ENCODE measurements at regions not wholly inside any gene's neighbourhood (a gene's known extent, or its start where the extent isn't known, plus 50 kb on each side); places are given as distances from the start of the nearest gene placed in this dataset.

DNA sequence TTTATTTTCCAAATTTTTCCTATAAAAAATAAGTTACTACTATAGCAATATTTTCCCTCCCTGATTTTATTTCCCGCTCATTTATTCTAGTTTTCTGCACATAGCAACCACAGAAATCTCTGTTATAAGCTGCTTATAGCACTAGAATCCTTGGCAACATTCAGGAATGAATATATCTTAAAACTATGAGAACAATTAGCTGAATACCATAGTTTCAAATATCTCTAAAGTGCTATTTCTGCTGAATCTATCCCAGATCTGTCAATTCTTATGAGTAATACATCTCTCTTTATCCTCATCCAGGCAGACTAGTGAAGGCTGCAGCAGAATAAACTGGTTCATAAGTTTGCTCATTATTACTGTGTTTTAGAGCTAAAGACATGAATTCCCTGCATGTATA is 622.9 kb upstream of the DIPK2B start:
- no peak for DNase-seq (ENCODE audit: low read depth)

DNA sequence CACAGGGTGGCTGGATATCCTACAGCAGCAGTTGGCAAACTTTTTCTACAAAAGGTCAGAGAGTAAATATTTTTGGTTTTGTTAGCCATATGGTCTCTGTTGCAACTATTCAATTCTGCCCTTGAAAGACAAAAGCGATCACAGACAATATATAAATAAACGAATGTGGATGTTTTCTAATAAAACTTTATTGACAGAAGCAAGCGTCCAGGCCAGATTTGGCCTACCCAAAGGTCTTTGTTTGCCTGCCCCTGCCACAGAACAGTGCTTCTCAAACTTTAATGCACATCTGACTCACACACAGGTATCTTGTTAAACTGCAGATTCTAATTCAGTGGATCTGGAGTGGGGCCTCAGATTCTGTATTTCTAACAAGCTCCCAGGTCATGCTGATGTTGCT is 621.4 kb upstream of the DIPK2B start:
- DNase-seq (ENCODE audit: low read depth) = no peak

DNA sequence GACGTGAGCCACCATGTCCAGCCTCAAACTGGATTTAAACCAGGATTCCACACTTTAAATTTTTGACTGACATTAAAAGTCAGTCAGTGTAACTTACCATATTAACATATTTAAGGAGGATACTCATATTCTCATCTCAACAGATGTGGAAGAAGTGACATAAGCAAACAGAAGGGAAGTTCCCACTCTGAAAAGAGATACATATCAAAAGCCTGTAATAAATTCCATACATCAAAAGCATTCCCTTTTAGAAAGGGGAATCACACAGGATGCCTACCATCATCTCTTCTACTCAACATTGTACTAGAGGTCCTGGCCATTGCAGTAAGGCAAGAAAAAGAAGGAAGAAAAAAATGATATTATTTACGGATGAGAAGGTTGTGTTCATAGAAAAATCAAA is 618.2 kb upstream of the DIPK2B start:
- no peak for DNase-seq (ENCODE audit: low read depth)

DNA sequence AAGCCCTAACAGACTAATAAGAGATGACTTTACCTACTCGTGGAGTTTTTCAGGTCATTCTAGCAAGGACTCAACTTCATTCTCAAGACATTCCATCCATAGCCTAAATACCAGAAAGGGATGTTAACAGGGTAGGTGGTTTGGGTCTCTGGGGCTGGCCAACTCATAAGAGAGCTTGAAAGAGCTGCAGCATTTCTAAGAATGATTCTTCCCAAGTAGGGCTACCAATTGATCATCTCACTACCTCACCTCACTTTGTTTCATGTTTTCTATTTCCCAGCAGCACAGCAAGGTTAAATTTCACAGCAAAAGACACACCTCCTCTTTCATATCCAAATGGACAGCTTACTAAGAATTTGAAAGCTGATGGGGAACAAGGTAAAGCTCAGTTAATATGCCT is 614.8 kb upstream of the DIPK2B start:
- no peak for DNase-seq (ENCODE audit: low read depth)

DNA sequence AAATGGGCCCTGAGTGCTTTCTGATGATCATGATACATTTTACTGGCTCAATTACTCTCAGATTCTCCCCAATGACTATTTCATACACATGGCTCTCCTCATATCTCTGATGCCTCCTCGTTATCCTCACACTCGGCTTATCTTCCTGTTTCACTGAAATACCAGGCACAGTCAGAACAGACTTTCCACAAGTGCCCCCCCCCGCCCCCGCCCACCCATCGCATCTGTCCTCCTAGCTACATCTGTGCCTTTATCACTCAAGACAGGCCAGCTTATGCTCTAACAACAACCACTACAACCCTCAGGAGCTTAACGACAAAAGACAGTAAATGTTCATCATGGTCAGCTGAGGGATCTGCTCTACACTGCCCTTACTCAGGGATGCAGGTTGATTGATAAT is 610.6 kb upstream of the DIPK2B start:
- DNase-seq (ENCODE audit: low read depth) = no peak

DNA sequence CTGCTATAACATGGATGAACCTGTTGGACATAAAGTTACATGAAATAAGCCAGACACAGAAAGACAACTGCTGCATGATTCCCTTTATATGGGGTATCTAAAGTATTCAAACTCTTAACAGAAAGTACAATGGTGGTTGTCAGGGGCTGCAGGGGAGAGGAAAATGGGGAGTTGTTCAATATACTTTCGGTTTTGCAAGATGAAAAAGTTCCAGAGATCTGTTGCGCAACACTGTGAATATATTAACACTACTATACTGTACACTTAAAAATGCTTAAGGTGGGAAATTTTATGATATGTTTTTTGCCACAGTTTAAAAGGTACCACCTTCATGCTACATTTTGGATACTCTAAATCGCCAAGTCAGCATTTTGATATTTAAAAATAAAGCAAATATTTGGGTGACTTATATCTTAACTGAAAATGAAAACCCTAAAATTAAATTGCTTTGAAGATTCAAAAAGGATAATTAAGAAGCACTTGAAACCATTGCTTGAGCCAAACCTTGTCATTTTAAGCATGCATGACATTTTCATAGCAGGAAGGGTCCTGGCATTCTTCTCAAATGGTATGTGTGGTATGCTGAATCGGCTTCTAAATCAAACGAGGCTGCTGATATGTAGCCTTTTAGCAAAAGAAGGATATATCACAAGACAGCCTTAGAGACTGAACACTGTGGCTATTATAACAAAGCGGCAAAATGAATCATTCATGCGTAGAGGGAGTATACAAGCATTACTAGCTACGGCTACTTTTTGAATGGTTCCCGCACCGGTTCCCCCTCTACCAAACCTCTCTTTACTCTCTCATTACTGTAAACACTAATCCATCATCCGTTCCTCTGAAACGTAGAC is 607.1 kb upstream of the DIPK2B start:
- DNase-seq (ENCODE audit: low read depth) = peak; percentile 73

DNA sequence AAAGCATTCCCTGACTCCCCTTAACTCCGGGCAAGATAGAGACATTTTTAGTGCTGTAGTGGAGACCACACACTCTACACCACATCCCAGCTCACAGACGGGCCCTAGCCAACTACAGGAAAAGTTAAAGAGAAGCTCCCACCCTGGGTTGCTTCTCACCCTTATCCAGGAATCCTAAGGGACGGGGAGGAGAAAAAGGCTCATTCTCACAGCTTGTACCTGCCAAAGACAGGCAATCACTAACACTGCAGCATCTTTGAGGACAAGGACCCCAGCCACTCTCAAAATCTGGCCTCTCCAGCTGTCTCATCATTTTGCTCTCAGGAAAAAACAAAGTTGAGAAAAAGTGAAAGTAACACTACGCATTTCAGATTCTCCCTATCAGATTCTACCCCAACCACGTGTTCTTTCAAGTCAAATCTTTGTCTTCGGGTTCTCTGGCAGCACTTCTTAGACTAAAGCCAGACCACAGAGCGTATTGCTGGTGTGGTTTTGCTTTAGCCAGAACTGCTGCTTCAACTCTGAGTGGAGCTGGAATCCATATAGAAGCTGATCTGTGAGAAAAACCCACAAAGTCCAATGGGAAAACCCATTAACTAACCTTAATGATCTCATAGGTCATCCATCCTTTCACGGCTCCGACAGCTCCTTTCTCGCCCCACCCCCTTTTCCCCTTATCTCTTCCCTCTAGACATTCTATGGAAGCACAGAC is 605.9 kb upstream of the DIPK2B start:
- DNase-seq (ENCODE audit: low read depth) = peak; percentile 98

DNA sequence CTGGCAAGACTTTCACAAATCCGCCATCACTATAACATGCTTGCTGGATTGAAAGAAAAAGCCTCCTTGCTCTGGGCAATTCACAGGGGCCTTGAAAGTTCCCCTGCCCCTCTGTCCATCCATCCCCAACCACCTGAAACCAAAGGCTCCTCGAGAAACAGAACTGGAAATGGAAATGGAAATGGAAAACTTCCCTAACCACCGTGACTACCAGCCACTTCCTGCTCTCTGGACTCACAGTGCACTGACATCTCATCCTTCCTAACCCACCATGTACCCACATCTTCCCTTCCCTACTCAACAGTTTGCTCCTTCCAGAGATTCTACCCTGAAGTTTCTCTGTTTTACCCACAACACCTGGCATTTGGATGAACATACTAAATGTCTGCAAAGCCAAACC is 603.6 kb upstream of the DIPK2B start:
- DNase-seq (ENCODE audit: low read depth) = no peak

DNA sequence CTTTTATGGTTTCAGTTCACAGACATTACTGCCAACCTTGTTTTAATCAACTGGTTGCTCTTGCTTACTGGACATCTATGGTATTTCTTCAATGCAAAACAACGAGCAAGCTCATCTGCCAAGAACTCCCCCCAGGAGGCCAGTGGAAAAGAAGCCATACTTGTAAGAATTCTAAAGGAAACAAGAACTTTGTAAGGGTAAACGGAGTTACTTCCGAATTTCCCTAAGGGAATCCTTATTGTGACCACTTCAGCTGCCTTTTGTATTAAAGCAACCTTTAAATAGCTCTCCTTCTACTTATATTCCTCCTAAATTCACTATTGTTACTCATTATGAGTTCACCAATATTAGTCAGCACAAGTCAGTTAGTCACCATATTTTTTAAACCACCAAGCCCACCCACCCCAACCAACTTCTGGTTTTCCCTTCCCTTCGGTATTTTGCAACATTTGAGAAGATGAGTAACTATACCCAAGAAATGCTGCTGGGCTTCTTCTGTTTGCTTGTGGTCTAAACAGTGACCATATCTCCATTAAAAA is 602.8 kb upstream of the DIPK2B start:
- peak; percentile 97 for DNase-seq (ENCODE audit: low read depth)

DNA sequence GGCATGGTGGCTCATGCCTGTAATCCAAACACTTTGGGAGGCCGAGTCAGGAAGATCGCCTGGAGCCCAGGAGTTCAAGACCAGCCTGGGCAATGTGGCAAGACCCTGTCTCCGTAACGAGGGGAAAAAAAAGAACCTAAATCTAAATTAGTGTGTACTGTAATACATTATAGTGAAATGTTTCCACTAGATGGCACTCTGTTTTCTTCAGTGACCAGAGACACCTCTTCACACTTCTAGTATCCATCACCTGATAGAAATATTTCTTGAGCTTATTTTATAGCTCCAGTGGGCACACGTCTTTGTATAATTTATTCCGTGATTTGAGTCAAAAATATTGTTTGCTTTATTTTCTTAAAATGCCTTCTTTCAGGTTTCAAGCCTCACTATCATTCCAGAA is 600.9 kb upstream of the DIPK2B start:
- DNase-seq (ENCODE audit: low read depth) = peak; percentile 67

DNA sequence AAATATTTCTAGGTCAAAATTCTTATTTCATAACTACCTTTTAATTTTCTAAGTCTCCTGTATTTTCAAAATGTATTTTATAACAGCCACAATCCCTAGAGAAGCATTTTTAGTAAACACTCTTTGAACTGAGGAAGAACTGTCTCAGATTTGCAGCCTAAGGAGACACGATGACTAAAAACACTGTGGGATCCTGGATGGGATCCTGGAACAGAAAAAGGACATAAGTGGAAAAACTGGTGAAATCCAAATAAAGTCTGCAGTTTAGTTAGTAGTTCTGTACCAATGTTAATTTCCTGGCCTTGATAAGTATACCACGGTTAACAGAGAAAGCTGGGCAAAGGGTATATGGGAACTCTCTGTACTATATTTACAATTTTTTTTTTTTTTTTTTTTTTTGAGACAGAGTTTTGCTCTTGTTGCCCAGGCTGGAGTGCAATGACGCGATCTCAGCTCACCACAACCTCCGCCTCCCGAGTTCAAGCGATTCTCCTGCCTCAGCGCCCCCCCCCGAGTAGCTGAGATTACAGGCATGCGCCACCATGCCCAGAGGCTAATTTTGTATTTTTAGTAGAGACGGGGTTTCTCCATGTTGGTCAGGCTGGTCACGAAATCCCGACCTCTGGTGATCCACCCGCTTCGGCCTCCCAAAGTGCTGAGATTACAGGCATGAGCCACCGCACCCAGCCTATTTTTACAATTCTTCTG is 600.2 kb upstream of the DIPK2B start:
- peak; percentile 90 for DNase-seq (ENCODE audit: low read depth)

DNA sequence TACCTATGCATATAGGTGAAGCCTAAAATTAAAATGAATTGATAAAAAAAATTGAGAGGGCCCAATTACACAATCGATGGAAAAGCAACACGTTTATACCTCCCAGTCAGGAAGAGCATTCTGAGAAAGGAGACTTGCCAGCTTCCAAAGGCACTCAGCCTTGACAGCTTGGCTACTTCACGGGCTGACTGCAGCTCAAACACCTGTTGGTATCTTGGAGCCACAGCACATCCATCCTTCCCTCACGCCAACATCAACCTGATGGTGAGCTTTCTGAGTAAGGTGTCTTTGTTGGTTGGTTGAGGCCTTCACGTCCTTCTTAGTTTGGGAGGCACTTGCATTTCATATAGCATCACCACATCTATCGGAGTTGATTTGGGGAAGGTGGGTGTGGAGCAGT is 598.9 kb upstream of the DIPK2B start:
- DNase-seq (ENCODE audit: low read depth) = no peak

DNA sequence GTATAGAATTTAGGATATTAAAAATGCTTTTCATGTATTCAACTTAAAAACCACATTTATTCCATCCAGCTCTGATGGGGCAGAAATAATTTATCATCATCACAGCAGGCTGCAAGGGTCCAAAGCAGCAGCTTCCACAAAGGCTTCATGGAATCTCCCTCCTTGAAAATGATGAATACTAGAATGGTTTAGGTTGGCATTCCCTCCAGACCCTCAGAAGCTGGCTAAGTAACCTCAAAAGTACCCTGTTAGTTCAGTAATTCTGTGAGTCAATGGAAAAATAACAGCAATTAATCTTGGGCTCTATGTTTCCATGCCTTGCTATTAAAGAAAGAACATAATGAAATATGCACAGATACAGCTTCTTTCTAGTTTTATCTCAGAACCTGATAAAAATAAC is 594.9 kb upstream of the DIPK2B start:
- DNase-seq (ENCODE audit: low read depth) = no peak

DNA sequence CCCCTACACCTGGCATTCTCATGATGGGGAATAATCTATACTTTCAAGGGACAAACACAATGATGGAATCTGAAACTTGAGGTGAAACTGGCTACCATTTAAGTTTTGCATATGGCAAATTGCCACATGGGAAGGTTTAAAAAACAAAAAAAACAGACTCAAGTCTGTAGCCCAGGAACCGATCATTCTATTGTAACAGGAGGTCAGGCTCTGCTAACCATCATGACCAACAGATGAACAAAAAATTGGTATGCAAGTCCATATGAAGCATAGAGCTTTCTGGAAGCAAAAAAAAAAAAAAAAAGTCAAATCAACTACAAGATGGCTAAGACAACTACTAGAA is 594.3 kb upstream of the DIPK2B start:
- DNase-seq (ENCODE audit: low read depth) = no peak

DNA sequence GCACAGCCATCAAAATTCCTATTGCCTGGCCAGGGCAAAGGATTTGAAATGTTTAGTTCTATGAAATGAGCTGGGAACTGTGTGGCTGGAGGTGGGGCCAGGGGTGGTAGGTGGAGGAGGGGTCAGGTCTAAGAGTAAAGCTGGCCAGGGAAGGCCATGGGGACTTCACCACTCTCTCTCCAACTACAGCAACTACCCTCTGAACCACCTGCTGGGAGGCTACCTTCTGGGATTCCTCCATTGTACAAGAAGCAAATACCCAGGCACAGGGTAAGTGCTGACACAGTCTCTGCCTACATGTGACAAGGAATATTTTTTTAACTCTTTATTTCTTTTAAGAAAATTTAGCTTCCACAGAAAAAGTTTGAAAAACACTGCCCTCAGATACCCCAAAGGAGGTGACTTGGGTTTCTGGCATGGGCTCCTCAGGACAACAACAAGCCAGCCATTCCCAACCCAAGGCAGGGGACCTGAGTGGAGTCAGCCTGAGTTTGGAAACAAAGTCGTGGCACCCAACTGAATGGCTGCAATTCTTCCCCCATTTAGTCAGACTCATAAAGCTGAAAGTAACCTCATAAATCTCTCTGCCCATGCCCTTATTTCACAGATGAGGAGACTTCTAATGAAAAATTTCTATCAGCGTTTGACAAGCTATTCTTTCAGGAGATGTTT is 593.8 kb upstream of the DIPK2B start:
- DNase-seq (ENCODE audit: low read depth) = no peak

DNA sequence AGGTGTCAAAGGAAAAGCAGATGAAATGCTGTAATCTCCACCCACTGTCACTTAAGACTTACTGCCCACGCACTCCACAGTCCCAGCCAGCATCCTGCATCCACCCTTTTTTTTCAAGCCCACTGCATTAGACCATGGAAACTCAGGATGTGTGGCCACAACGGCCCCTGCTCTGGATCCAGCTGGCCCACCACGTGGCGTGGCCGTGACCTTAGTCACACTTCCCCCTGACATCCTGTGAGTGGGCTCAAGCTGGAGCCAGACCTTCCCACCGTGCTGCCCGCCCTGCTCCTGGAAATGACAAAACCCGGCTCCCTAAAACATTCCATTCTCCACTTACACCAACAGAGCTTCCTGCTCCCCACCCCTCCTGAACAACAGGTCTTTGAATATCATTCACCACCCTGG is 588.3 kb upstream of the DIPK2B start:
- DNase-seq (ENCODE audit: low read depth) = peak; percentile 81

DNA sequence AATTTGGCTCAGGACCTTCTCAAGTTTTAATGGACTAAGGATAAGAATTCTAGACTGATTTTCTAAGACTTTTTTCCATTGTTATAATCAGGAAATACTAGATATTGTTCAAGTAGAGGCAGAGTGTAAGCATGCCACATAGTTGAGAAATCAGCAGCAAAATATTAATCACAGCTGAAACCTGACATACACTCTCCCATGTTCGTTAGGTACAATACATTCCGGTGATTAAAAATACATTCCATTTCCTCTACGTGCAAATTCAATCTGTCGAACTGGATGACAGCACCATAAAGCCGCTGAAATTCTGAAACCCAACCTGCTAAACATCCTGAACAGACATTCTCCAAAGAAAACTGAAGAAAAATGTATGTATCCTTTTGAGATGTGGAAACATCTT is 587.6 kb upstream of the DIPK2B start:
- no peak for DNase-seq (ENCODE audit: low read depth)

DNA sequence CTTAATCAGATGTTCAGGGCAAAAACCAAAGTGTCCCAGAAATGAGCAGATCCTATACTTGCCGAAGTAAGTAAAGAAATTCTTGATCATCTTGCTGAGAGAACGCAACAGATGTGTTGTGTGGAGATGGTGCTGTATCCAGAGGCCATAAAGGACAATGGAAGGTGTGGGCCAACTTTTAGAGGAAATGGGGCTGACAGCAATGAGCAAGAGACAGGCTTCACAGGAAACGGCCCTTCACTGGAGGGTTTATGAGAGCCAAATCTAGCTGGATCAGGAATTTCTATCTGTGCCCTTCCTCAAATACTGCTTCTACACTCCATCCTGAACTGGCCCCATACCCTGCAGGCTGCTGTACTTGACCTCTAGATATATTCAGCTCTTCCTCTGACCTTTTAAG is 583.9 kb upstream of the DIPK2B start:
- no peak for DNase-seq (ENCODE audit: low read depth)

DNA sequence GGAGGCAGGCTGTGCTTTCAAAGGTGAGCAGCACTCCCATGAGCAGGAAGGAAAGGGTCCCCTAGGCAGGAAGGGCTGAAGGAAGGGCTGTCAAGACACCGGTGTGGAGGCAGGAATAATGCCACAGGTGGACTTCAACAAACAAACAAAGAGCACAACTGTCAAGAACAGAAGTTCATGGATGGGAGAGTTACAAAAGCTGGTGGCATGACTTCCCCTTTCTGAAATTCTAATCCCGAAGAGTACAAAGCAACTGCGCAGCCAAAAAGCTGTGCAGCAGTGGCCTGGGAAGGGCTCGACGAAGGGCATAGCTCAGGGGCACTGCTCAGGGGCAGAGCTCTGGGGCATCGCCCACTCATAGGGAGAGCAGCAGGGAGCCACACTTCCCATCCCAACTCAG is 582.3 kb upstream of the DIPK2B start:
- DNase-seq (ENCODE audit: low read depth) = no peak

DNA sequence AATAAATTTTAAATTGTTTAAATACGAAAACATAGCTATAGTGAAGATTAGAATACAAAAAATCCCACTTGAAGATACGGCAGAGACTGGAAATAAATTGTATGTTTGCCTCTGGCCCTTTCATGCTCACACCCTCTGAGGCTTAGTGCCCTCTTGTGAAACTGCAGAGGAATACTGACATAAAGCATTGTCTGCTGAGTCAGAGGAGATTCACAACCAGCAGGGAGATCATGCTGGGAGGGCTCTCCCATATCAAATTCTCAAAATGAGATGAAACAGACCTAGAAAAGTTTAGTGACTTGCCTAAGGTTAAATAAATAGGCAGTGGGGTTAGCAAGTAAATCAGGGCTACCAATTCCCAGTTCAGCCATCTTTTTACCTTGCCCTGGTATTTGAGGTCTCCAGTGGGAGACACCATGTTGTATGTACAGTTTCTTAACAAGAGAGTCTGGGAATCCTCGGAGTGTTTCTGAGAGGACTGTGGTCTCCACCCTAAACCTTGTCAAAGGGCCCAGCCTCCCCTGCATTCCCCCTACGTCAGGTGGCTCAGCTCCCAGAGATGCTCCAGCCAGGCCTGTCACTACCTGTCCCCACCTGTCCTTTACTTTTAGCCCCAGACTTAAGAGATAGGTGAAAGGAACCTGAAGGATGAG is 581.4 kb upstream of the DIPK2B start:
- DNase-seq (ENCODE audit: low read depth) = peak; percentile 83

DNA sequence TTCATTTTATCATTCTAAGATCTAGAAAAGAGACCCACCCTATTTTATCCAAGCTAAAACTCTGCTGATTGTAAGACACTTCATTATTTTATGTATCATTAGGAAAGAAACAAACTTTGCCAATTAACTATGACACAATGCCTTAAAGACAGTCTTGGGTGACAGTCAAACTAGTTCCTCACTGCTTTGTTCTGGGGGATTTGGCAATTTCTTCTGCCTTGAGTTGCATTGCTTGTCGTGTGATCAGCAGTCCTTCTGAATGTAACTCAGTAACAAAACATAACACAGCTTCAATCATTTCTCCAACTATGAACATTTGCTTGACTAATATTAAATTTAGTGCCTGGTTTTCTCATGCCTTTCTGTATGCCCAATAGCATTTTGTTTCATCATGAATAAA is 577.9 kb upstream of the DIPK2B start:
- DNase-seq (ENCODE audit: low read depth) = no peak

DNA sequence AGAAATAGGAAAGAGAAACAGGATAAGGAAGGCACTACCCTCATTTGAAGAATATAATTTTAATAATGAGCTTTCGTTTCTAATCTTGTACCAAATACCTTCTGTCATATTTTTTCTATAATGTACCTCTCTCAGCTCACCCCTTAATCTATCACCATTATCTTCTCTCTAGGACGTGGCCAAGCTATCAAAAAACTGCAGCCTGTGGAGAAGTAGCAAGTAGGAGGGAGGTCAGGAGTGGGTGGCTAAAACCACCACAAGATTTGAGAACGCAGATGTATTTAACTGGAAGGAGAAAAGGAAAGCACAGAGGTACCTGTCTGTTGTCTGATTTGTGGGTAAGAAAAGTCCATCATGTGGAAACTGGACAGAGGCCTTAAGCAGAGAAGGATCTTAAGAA is 576.7 kb upstream of the DIPK2B start:
- no peak for DNase-seq (ENCODE audit: low read depth)
